Suppressor macrophage treated with lipopolysaccharide for 4 hours (primary cell): ENCODE measurements at regions not wholly inside any gene's neighbourhood (a gene's known extent, or its start where the extent isn't known, plus 50 kb on each side); places are given as distances from the start of the nearest gene placed in this dataset.

ENCODE experiments used
- DNase-seq: peaks from one replicate; pipeline ENCODE4 v3.0.0-alpha.2; 2020

DNA sequence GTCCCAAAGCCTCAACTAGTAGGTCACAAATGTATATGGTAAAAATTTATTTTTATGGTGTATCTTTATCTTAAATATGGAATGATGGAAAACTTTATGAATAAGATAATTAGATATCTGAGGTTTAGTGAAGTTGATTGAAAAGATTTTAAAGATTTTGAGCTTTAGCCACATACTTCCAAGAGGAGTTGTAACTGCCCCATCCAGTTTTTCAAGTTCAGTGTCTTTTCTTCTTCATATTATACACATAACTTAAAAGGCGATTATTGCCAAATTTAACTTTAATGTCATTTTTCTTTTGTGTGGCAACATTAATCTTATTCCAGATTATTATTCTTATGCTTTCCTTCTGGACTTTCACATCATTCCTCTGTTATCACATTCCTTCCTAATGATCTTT lies 266.4 kb downstream of the TINAG start:
- no peak for DNase-seq

DNA sequence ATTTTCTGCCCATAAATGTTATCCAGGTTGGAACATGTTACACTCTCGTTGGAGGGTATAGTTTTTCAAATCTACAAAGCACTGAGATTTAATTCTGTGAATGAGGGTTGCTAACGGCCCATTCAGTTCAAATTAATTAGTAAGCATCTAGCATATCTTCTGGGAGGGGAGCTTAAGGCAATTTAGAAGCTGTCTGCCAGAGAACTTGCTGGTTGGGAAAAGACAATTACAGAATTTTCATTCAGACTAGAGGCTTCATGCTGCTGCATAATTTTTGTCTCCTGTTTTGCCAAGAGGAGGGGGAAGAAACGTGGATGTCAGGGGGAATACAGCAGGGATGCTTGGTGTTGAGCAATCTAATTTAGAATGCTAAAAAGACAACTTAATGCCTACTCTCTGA lies 268.3 kb upstream of the FAM83B start:
- DNase-seq: no peak

DNA sequence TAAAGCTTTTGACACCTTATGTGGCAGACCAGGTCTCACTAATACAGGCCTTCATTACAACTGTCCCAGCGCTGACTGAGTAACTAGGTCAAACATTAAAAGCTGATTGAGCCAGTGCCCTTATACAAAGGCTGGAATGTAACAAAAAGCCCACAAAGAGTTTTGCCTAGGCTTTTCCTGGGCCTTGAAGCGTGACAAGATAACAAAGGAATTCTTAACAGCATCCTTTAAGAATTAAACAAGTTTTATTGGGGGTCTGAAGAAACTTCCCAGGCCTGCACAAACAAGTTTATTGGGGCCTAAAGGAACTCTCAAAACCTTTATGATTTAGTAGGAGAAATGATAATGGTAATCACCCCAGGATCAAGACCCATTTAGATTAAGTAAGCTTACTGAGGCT lies 267.6 kb upstream of the FAM83B start:
- DNase-seq: no peak

DNA sequence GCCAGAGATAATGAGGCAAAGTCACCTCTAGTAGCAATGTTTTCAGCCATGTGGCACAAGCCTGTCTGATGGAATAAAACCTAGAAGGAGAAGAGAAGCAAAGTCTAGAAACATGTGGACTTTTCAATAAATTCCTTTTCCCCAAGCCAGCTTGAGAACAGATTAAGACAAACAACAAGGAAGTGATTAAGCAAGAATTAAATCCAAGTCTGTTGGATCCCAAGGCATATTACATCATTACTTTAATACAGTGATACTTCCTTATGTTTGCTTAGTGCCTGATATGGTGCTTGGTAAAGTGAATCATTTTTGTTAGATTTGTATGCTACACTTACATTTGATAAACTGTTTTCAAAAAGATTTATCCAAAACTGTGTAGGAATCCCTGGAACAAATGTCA lies 260.3 kb upstream of the FAM83B start:
- DNase-seq: no peak

DNA sequence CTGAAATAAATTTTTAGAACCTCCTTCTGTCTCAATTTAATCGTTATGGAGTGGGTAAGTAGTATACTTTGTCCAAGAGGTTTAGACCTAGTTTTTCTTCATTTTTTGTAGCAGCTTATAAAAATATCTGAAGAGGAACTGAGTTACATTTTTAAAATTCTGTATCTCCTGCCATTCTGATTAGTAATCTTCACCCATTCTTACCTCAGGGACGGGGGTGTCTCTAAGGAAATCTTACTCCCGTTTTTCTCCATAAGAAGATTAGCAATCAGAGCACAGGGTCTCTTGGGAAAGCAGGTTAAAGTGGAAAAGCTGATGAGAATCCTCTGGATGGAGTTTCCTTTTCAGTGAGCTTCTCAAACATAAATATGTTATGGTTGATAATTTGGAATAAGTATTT lies 259.3 kb upstream of the FAM83B start:
- no peak for DNase-seq

DNA sequence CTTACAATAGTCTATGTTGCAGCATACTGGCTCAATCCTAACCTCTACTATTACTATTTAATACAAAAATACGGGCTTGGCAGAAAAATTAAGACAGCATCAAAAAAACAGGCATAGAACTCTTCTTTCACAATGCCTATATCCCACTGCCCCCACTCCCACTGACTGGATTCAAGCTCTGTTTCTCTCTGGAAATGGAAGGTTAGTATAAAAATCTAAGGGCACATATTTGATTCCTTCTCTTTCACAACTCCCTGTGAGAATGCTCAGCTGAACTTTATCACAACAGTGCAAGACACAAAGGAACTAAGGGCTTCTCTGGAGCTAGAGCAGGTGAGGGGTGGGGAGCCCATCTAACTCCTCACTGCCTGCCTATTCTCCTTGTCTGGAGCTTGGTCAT lies 258.4 kb upstream of the FAM83B start:
- DNase-seq: no peak

DNA sequence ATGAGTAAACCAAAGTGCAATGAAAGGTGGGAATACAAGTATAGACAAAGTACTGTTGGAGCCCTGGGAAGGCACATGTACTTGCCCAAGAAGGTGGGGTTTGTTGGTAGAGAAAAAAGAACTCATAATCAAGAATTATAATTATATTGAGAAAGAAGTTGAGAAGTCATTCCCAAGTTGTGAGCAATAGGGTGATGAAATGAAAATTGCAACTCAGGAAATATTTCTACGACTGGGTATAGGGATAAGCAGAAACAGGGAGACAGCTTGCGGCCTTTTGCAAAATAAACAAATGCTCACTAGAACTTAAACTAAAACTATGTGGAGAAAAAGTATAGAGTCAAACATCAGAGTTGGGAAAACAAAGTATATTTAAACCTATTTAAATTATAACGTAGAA lies 250.7 kb upstream of the FAM83B start:
- no peak for DNase-seq

DNA sequence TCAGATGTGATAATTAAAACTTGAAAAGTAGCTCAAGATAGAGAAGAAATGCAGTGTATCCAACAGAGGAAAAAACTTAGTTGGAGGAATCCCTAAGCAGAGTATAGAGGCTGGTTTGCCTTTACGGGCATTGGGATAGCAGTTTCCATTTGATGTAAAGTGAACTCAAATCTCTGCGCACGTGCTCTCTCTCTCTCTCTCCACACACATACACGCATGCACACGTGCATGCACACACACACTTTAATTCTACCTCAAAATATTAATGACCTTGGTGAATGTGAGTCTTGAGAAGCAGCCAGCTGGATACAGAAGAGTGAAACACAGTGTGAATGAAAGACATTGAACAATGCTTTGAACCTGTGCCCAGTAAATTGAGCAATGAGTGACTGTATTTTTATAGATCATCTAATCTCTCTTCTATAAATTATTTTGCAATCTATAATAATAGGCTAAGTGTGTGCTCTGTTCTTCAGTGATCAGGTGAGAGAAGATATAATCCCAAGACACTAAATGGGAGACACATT lies 247.7 kb upstream of the FAM83B start:
- no peak for DNase-seq

DNA sequence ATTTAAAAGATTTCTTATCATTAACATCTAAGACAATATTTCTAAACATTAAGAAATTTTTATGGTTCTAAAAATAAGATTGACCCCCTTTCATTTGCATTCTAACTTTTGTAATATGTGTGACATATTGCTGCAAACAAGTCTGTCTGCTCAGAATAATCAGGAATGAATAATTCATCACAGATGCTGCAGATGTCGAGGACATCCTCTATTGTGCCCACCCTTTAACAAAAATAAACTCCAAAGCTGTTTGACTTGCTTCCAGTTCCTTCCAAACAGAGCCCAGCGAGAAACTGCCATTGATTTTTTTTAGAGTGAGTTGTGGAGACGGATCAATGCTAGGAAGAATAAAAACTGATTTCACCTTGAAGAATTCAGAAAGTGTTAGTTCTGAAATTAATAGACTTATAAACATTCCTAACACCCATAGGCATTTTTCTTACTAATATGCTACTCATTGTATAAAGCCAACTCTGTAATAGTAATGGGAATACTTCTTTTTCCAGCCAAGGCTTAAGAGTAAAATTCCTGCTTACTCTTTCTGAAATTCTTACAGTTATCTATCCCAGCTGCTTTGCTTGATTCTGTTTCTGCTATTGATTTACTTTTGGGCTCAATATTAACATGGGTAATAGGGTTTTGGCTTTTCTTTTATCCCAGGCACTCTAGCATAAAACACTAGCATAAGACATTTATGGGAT lies 244.8 kb upstream of the FAM83B start:
- no peak for DNase-seq

DNA sequence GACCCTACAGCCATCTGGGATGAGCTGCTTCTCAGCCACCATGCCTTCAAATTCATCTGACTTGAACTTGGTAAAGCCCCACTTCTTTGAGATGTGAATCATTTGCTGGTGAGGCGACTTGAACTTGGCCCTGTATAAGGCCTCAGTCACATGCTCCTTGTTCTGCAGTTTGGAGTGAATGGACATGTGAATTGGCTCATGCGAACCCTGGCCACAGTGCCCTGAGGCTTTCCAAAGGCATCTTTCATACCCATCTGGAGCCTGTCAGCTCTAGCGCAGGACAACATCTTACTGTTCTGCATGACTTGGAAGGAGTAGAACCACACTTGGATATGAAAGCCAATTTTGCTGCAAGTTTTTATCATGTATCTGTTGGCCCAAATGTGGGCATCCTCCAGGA lies 244.0 kb upstream of the FAM83B start:
- no peak for DNase-seq

DNA sequence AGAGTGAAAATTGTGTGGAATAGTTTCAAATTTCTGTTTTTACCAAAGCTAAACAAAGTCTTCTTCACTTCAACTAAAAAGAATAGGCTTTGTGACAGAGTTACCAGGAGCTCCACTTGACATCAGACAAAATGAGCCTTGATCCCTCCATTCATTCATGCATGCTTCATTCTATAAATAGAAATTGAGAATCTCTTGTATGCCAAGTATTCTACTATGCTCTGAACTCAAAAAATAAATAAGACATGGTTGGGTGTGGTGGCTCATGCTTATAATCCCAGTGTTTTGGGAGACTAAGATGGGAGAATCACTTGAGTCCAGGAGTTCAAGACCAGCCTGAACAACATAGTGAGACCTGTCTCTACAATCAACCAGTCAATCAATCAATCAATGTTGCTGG lies 236.6 kb upstream of the FAM83B start:
- DNase-seq: no peak

DNA sequence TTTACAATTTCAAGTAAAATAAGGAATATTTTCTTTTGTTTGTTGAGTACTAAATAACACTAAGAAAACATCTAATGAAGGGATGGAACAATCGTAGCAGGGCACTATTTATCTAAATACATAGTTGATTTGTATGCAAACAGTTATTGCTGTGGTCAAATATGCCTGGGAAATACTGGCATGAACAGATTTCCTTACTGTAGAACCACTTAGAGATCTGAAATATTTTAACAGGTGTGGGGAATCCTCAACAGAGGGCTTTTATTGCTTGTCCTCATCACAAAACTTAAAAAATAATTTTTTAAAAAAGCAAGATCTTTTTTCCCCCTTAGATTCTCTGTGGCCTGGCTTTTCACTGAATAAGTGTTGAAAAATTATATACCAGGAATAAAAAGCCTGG lies 233.0 kb upstream of the FAM83B start:
- no peak for DNase-seq

DNA sequence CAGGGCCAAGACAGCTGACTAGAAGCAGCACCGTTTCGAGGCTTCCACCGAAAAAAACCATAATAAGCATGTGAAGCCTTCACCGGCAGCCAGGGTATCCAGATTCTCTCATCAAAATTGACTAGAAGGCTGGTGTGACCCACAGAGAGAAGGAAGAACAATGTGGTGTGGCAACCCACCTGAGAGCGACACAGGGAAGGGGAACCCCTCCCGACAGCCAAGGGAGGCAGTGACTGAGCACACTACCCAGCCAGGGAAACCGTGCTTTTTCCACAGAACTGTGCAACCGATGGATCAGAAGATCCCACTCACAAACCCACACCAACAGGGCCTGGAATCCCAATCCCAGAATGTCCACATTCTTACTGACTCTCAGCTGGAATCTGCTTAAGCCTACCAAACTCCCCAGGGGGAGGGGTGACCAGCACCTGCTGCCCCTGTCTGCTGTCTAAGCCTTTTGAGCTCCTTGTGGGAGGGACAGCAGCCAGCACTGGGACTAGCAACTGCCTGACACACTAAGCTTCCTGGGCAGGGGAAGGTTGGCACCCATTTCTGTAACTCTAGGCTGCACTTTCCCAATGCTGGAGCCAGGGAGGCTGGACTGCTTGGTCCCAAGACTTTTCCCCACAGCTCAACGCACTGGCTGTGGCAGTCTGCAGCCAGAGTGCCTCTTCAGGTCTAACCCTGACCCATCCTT lies 231.9 kb upstream of the FAM83B start:
- no peak for DNase-seq

DNA sequence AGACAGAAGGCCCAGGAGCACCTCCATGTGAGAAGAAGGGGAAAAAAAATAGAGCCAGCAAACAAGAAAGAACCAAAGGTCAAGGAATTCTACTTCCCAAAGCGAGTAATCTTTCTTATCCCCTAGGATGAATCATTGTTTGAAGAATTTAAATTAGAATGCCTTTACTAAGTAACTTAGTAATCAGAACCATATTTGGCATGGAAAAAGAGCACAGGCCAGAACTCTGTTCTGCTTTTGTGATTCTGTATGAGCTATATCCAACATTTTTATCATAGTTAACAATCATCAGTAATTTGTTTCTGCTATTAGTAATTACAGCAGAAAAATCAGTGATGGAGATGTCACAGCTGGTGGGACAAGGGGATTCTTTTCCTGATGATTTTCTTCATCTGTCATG lies 228.8 kb upstream of the FAM83B start:
- DNase-seq: no peak

DNA sequence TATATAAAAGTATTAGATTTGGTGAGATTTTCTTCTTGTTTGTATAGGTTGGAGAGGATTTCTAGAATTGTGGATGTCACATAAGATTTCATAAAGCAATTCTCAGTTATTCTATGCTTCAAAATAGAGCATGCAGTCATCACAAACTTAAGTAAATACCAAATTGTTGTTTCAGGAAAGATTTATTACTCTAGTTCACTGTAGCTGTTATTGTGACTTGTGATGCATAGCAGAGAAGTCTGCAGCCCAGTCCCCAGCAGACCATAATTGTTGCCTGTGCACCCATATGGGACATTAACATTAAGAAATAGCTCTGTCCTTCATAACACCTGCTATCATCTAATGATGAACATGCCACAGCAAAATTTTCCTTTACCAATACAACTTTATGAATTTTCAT lies 228.0 kb upstream of the FAM83B start:
- no peak for DNase-seq

DNA sequence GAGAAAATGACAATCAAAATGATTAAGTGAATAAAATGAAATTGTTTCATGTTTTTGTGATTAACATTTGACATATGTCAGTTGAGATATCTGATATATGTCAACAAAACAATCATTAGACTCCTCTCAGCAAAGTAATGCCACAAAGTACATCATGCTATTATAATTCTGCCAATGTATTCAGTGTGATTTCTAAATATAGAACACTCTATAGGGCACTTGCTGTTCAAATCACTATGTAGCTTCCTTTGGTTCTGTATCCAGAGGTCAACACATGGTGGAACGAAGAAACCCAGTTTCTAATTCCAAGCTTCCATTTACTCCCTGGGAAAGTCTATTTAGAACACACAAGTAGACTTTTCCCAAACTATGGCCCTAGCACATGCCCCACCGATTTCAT lies 227.5 kb upstream of the FAM83B start:
- no peak for DNase-seq

DNA sequence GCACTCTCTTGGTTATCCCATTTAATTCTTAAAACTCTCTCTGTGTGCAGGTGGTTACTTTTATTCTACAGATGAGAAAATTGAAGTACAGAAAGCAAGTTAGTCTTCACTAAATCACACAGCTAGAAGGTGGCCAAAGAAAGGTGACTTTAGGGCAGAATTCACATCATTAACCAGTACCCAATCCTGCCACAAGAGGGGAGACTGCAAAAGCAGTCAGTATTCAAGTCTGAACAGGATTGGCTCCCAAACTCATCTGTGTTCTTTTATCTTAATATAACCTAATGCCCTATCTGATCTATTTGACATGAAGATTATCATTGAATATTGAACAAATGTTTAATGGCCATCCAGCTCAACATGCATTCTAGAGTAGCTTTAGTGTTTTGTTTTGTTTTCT lies 225.3 kb upstream of the FAM83B start:
- DNase-seq: peak; percentile 0

DNA sequence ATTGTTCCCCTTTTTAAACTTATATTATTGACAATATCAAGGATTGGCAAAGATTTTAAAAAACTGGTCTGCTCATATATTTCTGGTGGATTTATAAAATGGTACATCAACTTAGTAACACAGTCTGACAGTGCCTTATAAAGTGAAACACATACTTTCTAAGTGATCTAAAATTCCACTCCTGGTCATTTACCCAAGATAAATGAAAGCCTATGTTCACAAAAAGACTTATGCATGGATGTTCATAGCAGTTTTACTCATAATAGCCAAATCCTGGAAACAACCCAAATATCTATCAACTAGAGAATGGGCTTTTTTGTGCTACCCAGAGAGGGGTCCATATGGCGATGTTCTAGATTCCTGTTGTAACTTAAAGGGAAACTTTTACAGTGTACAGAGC lies 222.4 kb upstream of the FAM83B start:
- no peak for DNase-seq

DNA sequence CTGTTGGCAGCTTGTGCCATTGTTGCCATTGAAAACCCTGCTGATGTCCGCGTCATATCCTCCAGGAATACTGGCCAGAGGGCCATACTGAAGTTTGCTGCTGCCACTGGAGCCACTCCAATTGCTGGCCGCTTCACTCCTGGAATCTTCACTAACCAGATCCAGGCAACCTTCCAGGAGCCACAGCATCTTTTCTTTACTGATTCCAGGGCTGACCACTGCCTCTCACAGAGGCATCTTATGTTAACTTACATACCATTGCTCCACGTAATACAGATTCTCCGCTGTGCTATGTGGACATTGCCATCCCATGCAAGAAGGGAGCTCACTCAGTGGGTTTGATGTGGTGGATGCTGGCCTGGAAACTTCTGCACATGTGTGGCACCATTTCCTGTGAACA lies 221.8 kb upstream of the FAM83B start:
- no peak for DNase-seq

DNA sequence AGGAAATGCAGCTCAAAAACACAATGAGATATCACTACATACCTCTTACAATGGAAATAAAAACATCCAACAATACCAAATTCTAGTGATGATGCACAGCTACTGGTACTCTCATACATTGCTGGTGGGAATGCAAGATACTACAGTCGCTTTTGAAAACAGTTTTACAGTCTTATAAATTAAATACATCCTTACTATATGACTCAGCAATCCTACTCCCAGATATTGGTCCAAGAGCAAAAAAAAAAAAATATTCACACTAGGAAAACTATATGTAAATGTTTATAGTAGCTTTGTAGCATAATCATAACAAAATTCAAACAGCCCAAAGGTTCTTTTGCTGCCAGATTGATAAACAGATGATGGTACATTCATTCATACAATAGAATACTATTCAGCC lies 217.4 kb upstream of the FAM83B start:
- DNase-seq: no peak

DNA sequence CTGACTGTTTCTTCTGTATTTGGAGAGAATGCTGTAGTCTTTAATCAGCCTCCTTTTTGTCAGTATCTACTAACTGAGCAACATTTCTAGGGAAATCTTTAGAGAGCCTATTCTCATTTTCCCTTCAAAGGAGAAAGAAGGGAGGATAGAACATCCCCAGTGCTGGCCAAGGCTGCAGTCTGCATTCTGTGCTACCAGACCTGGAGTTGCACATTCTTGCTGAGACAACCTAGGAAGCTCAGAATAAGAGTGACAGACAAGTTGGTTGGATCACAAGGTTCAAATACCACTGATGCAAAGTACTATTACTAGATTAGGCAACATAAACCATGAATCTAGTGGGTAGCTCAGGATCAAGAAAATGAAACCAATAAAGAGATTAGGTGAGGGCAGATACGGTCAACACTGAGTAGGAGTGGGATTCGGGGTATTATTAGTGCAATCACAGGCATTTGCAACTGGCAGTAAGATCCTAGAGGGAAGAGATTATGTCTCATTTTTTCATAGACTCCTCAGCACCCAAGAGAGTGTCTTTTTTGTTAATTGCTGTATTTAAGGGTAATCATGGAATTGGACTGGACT lies 213.5 kb upstream of the FAM83B start:
- DNase-seq: no peak

DNA sequence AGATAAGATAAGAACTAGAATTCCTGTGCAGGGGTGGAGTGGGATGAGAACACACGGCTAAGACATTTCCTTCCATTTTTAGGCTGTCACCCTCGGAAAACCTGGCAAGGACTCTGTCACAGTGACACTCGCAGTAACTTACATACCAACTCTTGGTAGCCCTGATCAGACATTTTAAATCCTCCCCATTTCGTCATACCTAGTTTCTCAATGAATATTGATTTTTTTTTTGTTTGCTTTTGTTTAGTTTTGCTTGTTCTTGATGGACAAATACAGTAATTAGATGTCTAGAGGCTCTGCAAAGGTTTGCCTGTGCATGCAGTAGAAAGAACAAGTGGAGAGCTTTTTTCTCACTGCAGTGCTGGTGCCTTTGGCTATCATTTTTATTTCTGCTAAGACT lies 213.0 kb upstream of the FAM83B start:
- no peak for DNase-seq

DNA sequence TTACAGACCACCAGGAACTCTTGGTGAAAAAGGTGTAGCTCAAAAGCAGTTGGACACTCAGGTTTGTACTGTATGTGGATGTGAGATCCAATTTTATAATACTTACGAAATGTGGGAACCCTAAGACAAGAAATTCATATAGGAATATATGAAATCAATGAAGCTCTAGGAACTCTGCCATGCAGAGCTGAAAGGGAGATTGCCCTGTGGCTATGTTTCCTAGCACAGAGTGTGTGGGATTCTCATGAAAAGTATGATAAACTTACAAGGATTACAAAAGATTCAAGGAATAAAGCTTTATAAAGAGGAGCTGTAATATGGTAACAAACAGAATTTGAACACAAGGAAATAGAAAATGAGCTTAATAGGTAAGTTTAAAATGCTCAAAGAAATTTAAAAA lies 205.7 kb upstream of the FAM83B start:
- DNase-seq: no peak
